ENCODE measurements at regions not wholly inside any gene's neighbourhood (a gene's known extent, or its start where the extent isn't known, plus 50 kb on each side); places are given as distances from the start of the nearest gene placed in this dataset.

GRCh38 chr4:38519666-38520065 is 144.3 kb upstream of the KLF3 start (continued):
- TF ChIP-seq ELF1 (IDR thresholded peaks at IDR 0.05; ENCODE audit: borderline replicate concordance, low read depth) (no peak), YY1 (IDR thresholded peaks at IDR 0.05; ENCODE audit: extremely low read depth, insufficient replicate concordance, low read depth, low read length) (no peak), ATF3 (IDR thresholded peaks at IDR 0.05) (no peak), CBX3 (IDR thresholded peaks at IDR 0.05; ENCODE audit: low read depth) (no peak), CEBPB (IDR thresholded peaks at IDR 0.05; ENCODE audit: low read depth) (no peak)

- H3K79me2 ChIP-seq (ENCODE audit: insufficient read depth, low read length): no peaks in the 10 kb centered on the region
- H3K4me3 ChIP-seq (replicated peaks in 1 of 2; ENCODE audit: low read depth in 1 of 2, low read length in 2 of 2): no peak overlapping the region
- no peaks in the 10 kb centered on the region for H3K4me1 ChIP-seq (ENCODE audit: control insufficient read depth in 1 of 2, insufficient read depth in 2 of 2, low read length in 2 of 2)
- POLR2A ChIA-PET: no interaction called here
- no peak overlapping the region for H2AFZ ChIP-seq (ENCODE audit: low read depth, low read length, poor library complexity, severe bottlenecking)
- H3K9ac ChIP-seq (ENCODE audit: low read length): no peak overlapping the region
- DNase-seq (ENCODE audit: low read depth, low spot score) (no peak), ATAC-seq (no peak)
- BruUV-seq (replicated peaks): no TSS peak
- H3K27ac ChIP-seq (ENCODE audit: low read depth, low read length): no peak overlapping the region
- no peak for TF ChIP-seq EZH2phosphoT487 (IDR thresholded peaks at IDR 0.05; ENCODE audit: borderline replicate concordance)
- no peak for TF ChIP-seq EGR1 (IDR thresholded peaks at IDR 0.05; ENCODE audit: low read depth)
- no peak for TF ChIP-seq MAX (IDR thresholded peaks at IDR 0.05)
- TF ChIP-seq RAD21 (IDR thresholded peaks at IDR 0.05; ENCODE audit: low read depth): no peak
- TF ChIP-seq CEBPB (IDR thresholded peaks at IDR 0.05; ENCODE audit: low read depth): no peak
- no peak for TF ChIP-seq ELF1 (IDR thresholded peaks at IDR 0.05; ENCODE audit: borderline replicate concordance, low read depth)
- no peak for TF ChIP-seq ATF3 (IDR thresholded peaks at IDR 0.05)
- no peak for TF ChIP-seq CTCF (IDR thresholded peaks at IDR 0.05 in 2 of 3, conservative IDR thresholded peaks at IDR 0.05 in 1 of 3; ENCODE audit: borderline replicate concordance in 1 of 3, insufficient read depth in 1 of 3, low read depth in 2 of 3, low read length in 2 of 3)
- no peak for TF ChIP-seq SRF (IDR thresholded peaks at IDR 0.05; ENCODE audit: low read depth)
- TF ChIP-seq ZNF274 (IDR thresholded peaks at IDR 0.05; ENCODE audit: low read depth, low read length): no peak
- TF ChIP-seq JUND (IDR thresholded peaks at IDR 0.05): no peak
- CTCF ChIA-PET: no interaction called here
- H3K27me3 ChIP-seq (ENCODE audit: insufficient read depth, low read length): no peaks in the 10 kb centered on the region
- RAD21 ChIA-PET (ENCODE audit: low non-redundant PET in 1 of 2, low total read pairs in 2 of 2, uncharacterized antibody in 2 of 2, unreplicated experiment in 2 of 2): no interaction called here
- H3K9me2 ChIP-seq (ENCODE audit: insufficient read depth): no peaks in the 10 kb centered on the region
- H4K20me1 ChIP-seq (ENCODE audit: insufficient read depth): no peaks in the 10 kb centered on the region
- no peak overlapping the region for H3K4me2 ChIP-seq (ENCODE audit: low read length)
- intact Hi-C loops (cut with micrococcal nuclease): no loop called here
- H3K9me3 ChIP-seq (ENCODE audit: control insufficient read depth in 1 of 2, insufficient read depth in 1 of 2, low read depth in 1 of 2, low read length in 2 of 2): no peaks in the 10 kb centered on the region
- no peaks in the 10 kb centered on the region for H3K36me3 ChIP-seq (ENCODE audit: control insufficient read depth in 1 of 2, insufficient read depth in 2 of 2, low read length in 2 of 2)
Observed at GRCh38 chr4:38523054-38523453, 140.9 kb upstream of the KLF3 start.
